GM18511 (cell line): ENCODE measurements at regions not wholly inside any gene's neighbourhood (a gene's known extent, or its start where the extent isn't known, plus 50 kb on each side); places are given as distances from the start of the nearest gene placed in this dataset.
"Not testable (repeated sequence)": the region's sequence is repeated elsewhere in the genome, so short reads cannot be mapped to it uniquely, and the experiment has no call there.

Experiments
- ATAC-seq: cut with Tn5 transposase; IDR thresholded peaks from one replicate; pipeline ENCODE4 v1.9.1; 2021; ENCODE audit warnings: mild to moderate bottlenecking, moderate library complexity; ENCODE audit not compliant: unreplicated experiment

DNA sequence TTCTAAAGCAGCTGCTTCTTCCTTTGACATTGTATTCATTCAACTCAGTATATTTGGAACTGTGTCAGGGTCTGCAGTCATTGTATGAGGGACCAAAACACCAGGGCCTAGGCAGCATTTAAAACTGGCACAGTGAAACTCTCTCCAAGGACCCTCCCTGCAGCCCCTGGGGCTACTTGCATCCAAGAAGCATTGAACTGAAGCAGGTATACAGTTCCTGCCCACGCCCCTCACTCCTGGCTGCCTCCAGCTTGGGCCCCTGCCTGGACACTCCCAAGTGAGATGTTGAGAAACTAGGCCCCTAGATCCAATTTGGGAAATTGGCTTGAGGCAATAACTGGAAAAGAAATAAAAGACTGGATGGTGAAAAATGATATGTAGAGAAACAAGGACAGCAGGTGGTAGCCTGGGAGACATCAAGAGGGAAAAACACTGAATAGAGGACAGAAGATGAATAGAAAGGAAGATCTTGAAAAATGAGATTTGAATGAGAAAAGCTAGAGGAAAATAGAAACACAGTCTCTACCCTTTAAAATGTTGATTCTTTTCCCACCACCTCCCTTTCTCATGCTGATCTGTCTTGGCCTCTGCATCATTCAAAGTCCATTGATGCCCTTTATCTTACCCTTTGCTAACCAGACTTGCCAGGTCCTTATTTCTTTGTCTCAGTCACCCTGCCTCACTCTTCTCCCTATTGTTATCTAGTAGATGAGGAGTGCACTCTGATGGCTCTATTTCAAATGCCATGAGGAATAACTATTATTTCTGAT, 368.8 kb upstream of the CDH8 start:
- no peak for ATAC-seq

DNA sequence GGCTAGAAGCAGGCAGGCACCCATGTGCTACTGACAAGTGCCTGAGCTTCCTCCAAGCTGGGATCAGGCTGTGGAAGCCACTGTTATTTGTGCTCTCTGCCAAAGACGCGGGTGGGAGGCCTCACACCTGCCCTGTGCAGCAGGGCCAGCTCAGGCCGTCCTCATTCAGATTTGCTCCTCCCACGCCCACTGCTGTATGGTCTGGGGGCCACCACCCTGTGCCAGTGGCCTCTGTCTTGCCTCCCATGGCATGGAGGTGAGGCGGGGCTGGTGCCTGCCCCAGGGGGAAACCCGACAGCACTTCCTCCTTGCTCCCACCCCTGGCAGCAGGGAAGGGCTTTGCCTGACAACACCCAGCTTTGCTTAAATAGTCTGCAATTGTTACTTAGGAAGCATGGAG, 356.5 kb upstream of the CDH8 start:
- ATAC-seq: no peak

DNA sequence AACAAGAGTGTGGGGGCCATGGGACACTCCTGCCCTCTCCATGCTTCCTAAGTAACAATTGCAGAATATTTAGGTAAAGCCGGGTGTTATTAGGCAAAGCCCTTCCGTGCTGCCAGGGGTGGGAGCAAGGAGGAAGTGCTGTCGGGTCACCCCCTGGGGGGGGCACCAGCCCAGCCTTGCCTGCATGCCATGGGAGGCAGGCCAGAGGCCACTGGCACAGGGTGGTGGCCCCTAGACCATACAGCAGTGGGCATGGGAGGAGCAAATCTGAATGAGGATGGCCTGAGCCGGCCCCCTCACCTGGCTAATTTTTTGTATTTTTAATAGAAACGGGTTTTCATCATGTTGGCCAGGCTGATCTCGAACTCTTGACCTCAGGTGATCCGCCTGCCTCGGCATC, 355.7 kb upstream of the CDH8 start:
- no peak for ATAC-seq

DNA sequence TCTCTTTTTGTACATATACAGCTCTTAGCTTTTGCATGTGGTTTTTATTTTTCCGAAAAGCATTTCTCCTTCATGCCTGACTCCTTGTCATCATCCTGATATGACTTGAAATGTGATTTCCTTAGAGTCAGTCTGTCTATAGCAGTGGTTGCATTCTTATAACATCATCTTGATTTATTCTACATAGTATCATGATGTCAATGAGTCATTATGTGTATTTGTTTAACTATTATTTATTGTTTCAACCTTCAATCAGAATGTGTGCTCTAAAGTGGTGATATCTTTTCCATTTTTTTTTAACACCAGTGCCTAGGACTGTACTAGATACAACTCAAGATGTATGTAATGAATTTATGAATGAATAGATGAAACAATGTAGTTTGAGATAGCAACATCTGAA, 354.9 kb upstream of the CDH8 start:
- ATAC-seq: no peak

DNA sequence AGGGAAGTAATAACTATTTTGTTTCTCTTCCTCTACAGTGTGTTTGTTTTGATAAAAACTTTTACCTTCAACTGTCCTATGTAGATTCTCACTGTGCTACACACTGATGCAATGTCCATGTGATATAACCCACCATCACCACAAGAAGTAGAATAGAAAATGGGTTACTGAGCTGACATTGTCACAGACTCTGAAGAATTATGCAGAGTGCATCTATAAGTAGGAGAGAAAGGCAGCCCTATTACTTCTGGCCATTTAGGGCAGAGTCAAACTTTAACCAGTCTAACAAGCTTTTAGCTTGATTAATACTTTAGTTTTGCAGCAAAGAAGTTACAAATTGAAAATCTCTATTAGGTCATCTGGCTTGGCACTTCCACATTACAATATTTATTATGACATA, 354.0 kb upstream of the CDH8 start:
- no peak for ATAC-seq

DNA sequence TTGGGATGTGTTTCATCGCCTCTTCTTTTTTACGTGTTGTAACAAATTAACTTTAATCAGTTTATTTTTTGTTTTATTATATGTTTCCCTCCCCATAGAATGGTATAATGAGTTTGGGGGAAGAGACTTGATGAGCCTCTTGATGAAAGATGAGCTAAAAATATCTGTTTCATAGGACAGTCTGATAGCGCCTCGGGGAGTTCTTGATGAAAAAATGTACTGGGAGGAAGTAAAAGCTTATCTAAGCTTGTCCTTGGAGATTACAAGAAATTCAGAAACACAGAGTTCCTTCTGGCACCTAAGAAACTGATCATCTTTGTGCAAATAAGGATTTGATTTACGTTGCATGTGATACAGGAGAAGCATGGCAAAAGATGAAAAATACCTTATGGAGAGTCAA, 350.2 kb upstream of the CDH8 start:
- ATAC-seq: no peak

DNA sequence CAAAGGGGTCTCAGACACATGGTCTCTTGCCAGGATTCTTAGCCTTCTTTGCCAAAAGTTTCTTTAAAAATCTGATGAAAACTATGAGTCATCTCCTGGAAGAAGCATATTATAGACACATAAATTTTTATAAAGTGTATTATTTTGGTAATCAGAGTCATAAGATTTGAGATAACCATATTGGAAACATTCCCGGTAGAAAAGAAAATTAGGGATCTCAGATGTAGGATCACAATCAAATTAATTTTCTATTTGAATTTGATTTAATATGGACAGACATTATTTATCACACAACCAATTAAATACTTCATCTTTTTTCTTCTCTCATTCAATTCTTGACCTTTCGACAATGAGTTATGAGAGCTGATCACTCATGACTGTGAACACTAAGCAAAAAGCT, 347.7 kb upstream of the CDH8 start:
- ATAC-seq: no peak

DNA sequence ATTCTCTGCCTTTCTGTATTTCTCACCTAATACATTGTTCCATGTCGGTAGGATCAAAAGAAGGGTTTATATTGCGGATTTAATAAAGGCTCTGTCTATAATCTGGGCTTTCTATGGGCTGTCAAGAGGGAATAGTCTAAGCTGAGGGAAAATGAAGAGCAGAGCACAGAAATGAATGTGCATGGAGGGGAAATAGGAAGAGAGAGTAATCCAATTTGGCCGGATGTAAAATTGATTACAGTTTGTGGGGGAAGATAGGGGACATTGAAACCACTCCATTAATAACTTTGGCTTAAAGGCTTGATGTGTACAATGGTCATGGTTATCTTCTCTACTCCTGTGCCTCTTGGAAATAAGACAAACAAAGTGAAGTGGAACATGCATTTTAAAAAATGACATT, 334.2 kb upstream of the CDH8 start:
- ATAC-seq: no peak

DNA sequence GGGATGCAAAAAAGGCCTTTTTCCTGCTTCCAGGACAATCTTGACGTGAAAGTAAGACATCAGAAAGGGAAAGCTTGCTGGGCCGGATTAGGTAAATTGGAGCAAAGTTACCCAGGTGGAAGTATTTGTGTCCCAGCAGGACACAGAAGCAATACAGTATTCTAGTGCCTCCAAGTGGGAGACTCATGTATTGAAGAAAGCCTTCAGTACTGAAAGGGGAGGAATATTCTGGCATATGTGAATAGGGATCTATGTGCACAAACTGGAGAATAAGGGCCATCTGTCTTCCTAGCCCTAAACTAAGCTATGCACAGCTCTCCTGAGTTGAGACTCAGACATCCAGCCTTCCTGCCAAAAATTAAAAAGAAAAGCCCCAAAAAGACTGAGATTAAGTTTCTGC, 327.3 kb upstream of the CDH8 start:
- ATAC-seq: no peak

DNA sequence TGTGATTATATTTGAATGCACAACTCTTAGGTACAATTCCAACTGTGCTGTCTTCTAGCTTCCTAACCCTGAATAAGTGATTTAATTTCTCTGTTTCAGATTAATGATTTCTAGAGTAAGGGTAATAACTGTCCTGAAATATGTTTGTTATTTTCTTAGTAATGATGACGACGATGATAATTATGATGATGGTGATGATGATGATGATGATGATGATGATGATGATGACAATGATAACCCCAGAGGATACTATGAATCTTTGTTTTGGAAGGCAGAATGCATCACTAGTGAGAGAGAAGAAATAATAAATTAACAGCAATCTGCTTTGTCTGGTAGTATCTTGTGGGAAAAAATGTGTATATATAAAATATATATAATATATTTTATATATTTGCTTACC, 317.1 kb upstream of the CDH8 start:
- no peak for ATAC-seq

DNA sequence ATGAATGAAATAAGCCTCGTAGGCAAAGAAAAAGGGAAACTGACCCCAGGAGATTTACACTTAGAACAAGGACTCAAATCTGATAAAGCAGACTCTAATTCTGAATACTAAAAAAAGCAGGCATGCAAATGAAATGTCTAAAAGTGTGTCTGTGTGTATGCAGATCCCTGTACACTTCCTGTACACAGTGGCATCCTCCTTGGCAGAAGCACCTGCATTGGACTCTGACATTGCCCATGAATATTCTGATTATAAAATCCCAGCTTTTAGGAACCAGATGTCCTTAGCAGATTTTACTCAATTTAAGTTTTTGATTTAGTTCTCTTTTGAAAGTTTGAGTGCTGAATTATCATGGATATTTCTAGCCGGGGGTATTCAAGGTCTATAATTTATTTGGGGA, 306.0 kb upstream of the CDH8 start:
- no peak for ATAC-seq

DNA sequence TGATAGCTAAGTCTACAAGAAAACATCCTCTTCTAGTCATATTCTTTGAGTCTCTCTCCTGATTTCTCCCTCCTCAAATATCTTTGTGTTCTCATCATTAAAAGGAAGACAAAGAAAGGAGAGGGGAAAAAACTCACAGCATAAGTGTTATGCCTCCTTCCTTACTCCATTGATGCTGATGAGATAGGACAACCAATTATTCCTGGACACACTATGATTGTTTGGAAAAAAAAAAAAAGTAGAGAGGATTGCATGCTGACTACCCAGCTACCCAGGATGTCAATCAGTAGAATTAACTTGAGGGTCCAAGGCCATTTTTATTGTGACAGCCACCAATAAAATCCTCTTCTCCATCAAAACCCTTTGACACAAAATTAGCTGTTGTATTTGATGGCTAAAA, 299.1 kb upstream of the CDH8 start:
- ATAC-seq: no peak

DNA sequence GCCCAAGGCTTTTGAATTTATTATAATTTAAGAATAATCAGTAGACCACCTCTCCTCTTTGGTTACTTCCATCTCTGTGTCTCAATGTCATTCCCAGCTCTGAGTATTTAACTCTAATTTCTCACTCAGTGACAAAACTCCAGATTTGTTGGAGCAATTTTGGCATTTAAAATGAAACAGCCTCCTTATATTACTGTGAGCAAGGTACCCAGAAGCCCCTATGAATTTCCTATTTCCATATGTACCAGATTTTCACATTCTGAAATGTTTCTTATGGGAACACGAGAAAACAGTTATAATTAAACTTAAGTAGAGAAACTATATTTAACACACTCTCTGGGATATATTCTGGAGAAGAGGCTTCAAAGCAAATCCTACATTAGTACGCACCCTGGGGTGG, 285.4 kb upstream of the CDH8 start:
- no peak for ATAC-seq

DNA sequence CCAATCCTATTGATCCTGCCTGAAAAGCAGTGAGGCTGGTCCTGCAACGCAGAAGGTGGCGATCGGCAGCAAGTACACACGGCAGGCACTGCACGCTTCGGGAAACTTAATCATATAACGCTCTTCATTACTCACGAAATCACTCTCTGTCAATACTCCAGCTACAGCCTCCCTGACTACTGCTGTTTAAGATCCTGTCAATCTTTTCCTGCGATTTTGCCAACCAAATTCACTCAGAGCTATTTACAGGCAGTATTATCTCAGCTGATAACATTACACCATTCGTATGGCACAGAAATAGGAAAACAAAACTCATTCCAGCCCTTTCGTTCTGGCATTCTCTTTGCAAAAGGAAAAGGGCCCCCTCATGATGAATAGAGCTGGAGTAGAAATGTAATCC, 262.4 kb upstream of the CDH8 start:
- ATAC-seq: no peak

DNA sequence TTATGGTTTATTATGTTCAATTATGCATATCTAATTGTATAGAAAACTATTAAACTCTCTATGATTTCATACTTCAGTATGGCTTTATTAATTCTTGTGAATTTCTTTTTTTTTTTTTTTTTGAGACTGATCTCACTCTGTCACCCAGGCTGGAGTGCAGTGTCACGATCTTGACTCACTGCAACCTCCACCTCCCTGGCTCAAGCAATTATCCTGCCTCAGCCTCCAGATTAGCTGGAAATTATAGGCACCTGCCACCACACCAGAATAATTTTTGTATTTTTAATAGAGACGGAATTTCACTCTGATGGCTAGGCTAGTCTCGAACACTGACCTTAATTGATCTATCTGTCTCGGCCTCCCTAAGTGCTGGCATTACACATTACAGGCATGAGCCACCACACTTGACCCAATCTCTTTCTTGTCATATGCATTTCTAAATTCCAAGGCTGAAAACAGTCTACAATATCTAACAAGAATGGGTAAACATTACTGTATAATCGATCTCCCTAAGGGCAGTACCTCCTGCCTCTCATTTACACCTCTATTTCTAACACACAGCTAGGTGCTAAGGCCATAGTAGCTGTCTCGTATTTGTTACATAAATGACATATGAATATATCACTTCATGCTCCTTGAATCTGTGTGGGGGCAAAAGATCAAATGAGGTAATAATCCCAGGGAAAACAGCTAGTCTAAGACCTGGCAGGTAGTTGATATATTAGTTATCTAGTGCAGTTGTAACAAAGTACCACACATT, 258.2 kb upstream of the CDH8 start:
- ATAC-seq: no peak

DNA sequence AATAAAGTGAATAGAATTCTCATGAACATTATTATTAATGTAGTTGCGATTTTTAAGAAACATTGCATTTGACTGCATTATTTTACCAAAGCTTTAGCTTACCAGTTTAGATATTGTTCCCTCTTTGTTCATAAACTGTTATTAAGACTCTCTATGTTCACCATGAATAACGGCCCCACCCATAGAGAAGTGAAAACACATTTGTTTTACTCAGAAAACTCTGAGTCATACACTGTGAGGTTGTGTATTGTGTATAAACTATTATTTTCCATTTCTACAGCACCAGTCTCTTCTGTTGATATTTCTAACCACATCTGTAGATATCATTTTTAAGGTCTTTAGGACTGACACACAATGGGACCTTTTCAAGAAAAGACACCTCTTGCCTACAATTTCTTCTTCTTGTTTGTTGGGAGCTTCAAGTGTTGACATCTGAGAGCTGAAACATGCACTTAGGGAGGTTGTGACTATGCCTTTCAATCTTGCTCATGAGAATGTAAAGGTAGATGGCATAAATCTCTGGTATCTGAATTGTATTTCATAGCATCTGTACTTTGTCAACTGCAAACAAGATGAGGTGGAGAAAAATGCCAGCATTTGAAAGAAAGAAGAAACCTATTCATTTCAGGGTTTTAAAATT, 252.9 kb upstream of the CDH8 start:
- ATAC-seq: no peak

DNA sequence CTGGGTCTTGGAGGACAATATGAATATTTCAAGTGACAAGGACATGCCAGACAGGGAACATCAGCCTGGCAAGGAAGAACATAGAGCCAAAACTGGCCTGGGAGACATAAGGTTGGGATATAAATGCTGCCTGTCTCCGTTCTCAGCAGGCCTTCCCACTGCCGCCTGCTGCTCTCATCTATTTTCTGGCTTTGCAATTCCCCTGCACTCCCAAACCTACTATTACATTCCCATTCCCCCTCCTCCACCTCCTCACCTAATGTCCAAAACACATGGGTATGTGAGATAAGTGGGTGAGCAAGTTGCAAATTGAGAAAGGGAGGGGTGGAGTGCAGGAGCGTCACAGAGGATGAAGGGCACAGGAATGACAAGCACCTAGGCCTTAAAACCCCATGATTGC, 244.3 kb upstream of the CDH8 start:
- no peak for ATAC-seq

DNA sequence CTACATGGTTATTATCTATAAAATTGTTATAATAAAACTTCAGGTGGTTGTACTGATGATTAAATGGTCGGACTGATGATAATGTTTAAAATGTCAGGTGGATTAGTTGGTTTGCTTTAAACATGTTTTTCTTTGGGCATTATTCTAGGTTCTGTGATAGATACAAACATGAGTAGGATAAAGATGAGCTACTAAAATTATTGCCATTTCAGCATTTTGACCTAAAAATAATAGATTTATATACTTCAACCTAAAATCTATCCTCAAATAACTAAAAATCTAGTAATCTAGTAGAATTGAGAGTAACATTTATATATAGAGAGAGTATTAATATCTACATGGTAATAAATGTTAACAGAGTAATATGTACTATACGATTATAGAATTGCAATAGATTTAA, 241.7 kb upstream of the CDH8 start:
- no peak for ATAC-seq

DNA sequence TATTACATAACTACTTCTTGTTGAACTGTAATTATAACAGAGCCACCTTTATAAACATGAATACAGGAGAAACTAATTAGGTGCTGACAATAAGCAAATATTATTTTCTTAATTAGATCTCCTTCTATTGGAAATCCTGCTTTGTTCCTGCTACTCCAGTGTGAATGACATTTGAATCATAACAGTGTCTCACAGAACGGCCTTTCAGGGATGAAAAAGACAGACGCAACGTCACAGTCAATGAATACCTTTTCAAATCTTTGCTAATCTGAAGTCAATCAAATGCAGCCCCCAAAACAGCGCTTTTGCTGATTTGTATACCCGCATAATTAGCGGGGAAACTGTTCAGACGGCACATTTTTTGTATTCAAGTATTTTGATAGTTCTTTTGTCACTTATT, 240.4 kb upstream of the CDH8 start:
- ATAC-seq: no peak

DNA sequence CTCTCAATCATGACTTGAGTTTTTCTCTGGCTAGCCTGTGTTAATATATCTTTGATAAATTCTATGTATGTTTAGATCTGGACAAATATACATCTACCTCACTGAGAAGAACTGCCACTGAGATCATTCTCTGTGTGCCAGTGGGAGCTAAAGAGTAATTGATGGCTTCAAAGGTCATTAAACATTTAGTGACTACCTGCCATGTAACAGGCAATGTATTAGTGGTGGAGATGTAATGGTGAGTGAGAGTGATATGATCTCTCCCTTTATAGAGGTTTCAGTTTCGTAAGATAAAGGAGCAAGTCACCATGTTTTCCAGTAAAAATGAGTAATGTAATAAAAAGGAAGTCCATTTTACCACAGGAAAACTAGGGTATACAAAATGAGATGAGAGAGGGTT, 235.8 kb upstream of the CDH8 start:
- ATAC-seq: no peak

DNA sequence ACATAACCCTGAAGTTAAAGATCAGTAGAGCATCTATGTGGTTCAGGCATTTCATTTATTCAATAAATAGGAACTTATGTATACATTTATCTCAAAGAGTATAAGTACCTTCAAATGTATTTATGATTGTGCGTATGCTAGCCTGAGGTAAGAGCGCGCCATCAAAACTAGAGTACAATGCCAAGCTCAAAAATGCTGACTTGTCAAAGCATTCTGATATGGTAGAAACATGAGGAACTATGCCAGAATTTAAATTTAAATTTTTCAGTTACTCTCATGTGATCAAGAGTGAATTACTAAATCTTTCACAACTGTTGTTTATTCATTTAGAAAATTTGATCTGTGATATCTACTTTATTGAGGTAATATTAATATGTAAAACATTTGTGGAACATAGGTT, 225.5 kb upstream of the CDH8 start:
- no peak for ATAC-seq

DNA sequence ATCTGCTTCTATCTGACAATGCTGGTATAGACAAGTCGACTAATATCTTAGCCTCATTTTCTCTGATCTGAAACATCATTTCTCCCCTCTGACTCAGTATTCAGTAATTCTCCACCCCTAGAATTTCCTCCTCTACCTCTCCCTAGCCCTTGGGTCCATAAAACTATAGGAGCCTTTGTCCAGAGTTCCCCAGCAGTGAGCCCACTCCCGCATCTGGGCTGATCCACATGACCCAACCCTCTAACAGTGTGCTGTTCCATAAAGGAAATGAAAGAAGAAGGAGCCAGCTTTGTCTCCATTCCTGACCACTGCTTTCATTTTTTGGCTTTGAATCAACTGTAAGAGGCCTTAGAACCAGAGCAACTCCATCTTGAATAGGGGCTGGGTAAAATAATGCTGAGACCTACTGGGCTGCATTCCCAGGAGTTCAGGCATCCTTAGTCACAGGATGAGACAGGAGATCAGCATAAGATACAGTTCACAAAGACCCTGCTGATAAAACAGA, 222.7 kb upstream of the CDH8 start:
- not testable (repeated sequence) for ATAC-seq
